Right forelimb (tissue), 1 donor: ENCODE measurements at regions not wholly inside any gene's neighbourhood (a gene's known extent, or its start where the extent isn't known, plus 50 kb on each side); places are given as distances from the start of the nearest gene placed in this dataset.

Source experiments
- DNase-seq: peaks from one replicate; pipeline ENCODE4 v3.0.0-alpha.2; 2018

DNA sequence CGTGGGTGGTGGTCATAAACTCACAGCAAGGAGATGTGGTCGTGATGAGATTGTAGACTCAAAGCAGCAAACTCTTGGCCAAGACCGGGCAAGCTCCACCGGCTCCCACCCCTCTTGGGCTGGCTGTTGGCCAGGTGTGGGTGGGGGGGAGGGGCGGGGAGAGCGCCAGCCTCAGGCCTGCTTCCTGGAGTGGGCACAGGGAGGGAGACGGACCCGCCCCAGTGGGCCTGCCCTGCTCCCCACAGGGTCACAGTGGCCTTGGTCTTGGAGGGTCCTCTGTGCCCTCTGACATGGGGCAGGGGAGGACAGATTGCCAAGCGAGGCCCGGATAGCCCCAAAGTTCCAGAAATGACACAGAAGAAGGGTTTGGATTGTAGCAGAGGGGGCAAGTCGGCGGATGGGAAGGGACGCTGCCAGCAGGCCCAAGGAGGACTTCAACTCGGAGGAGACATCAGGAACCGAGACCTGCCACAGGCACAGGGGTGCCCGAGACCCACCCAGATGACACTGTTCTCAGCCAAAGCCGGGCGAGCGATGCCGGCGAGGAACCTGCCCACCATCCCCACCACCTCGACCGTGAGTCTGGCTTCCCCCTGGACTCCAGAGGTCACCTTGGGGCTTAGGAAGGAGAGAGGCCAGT lies 85.4 kb upstream of the ACTRT2 start:
- DNase-seq: no peak

GRCh38 chr1:2936559-2937515 lies 84.4 kb upstream of the ACTRT2 start:
- no peak for DNase-seq

DNA sequence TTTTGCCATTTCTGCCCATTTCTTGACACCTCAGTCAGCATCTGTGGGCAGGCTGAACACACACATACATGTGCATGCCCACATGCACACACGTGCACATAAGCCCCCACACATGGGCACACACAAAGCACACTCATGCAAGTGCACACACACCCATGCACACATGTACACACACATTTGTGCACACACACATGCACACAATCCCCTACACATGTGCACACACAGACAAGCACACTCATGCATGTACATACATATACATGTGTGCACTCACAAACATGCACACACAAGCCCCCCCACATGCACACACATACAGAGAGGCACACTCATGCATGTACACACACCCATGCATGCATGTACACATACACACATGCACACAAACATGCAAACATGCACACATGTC lies 83.5 kb upstream of the ACTRT2 start:
- DNase-seq: no peak

- no peak for DNase-seq
These were observed 82.2 kb upstream of the ACTRT2 start for GRCh38 chr1:2939041-2939552.

- DNase-seq: no peak
These were observed 81.1 kb upstream of the ACTRT2 start for GRCh38 chr1:2940178-2940577.

DNA sequence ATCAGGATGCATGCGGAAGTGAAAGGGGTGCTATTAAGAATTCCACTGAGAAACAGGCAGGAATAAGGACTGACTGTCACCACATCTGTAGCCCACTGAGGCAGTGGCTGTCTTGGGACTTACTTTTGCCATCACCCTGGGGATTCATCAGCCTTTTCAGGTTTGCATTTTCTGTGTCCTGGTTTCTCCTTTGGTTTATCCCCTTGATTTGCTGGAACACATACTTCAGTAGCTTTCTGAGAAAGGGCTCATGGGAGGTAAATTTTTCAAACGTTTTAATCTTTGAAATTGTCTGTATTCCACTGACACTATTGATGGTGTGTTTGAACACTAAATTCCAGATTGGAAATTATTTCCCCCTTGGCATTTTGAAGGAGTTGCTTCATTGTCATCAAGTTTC lies 80.2 kb upstream of the ACTRT2 start:
- DNase-seq: no peak

DNA sequence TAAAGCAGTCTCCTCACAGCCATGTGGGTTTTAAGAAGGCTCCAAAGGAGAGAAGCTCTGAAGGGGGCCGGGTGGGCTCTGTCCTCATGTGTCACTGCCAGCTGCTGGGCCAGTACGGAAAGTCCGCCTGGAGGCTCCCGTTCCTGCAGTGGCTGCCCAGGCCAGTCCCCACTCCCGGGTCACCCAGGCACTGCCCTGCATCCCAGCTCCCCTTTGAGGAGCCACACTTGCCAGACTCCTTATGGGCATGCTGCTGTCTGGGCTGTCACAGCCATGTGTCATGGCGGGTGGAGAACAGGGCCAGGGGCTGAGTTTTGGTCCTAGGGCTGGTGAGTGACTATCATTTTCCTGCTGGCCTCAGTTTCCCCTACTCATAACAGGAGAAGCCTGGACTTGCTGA lies 79.4 kb upstream of the ACTRT2 start:
- DNase-seq: no peak

GRCh38 chr1:2942410-2942809 lies 78.9 kb upstream of the ACTRT2 start:
- no peak for DNase-seq

DNA sequence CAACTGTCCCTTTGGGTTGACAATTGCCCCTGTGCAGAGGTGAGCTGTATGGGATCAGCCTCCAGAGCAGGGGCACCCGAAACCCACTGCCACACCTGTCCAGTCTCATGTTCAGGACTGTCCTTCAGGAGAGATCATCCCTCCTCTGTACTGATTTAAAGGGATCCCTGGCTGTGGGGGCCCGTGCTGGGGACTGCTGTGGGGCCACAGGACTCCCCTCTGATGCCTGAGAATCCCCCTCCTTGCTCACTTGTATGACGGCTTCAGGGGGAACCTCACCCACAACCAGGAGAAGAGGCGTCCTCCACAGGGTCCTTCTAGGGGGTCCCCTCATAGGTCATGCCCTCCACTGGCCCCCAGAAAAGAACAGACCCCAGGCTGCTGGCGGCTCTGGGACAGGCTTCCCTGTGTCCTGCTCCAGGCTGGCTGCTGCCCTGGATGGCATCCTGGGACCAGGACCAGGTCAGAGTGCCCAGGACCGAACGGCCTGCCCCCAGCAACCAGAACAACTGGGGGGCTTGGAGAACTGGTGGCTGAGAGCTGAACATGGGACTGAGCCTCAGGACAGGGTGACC lies 77.5 kb upstream of the ACTRT2 start:
- DNase-seq: no peak

DNA sequence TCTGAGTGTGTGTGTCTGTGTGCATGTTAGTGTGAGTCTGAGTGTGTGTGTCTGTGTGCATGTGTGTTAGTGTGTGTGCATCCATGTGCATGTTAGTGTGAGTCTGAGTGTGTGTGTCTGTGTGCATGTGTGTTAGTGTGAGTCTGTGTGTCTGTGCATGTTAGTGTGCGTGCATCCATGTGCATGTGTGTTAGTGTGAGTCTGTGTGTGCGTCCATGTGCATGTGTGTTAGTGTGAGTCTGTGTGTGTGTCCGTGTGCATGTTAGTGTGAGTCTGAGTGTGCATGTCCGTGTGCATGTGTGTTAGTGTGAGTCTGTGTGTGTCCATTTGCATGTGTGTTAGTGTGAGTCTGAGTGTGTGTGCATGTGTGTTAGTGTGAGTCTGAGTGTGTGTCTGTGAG lies 76.6 kb upstream of the ACTRT2 start:
- DNase-seq: no peak

DNA sequence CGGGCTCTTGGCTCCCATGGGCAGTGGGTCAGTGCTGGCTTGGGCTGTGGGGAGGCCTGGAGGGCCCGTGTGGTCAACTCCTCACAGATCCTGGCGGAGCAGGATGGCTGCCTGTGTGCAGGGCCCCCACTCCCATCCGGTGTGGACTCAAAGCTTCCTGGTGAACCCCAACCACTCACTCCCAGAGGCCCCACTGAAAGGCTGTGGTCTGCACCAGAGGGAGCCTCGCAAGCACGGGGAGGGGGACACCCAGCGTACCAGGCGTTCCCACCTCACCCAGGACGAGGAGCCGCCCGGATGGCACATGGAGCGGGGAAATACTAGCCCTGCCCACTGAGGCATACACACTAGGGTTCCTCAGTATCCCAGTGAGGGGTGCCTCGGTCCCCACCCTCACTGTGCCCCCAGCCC lies 75.4 kb upstream of the ACTRT2 start:
- no peak for DNase-seq

DNA sequence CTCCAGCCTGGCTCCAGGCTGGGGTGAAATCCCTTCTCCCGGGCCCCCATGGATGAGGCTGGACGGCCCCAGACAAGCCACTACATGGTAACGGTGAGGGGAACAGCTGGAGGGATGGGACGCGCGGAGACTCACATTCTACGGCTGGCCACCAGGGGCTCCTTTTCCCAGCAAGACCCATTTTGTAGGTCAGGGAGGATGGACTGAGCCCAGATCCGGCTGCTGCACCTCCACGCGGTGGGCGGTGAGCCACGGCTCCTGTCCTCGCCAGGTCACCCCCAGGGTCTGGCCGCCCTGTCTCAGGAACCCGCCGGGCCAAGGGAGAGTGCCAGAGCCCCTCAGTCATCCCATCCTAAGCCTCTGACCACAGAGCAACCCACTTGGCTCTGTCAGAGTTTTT lies 75.0 kb upstream of the ACTRT2 start:
- DNase-seq: no peak

GRCh38 chr1:2946999-2947690 lies 74.1 kb upstream of the ACTRT2 start:
- no peak for DNase-seq

DNA sequence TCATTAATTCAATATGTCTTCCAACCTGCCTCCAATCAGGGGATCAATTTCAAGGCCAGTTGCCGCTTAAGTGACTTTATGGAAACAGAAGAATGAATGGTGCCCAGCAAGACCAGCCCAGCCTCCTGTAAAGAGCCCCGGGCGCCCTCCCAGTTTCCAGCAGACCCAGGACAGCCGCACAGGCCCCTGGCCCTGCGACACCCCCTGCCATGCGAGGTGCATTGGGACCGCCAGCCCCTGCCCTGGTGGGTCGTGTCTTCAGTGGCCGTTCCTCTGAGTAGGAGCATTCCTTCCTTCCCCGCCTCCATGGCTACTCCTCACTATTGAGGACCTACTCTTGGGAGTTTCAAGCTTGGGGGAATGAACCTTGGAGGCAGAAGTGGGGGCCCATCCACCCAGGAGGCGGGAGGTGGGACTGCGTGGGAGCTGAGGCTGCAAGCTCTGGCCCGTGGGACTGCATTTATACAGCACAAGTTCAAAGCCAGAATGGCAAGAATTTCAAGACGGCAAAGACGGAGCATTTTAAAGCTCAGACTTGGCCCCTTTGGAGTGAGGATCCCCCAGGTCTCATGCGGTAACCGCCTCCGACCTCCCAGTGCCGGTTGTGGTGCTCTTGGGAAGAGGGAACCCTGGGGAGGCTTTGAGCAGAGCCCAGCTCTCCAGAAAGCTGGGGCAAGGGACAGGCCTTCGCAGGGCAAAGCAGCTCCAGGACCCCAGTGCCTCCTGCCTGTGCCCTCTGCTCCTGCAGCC lies 73.1 kb upstream of the ACTRT2 start:
- no peak for DNase-seq

- DNase-seq: no peak
These were observed 72.3 kb upstream of the ACTRT2 start for GRCh38 chr1:2948751-2949680.

GRCh38 chr1:2949966-2950925 lies 71.0 kb upstream of the ACTRT2 start:
- no peak for DNase-seq

GRCh38 chr1:2950926-2951305 lies 70.4 kb upstream of the ACTRT2 start:
- no peak for DNase-seq

DNA sequence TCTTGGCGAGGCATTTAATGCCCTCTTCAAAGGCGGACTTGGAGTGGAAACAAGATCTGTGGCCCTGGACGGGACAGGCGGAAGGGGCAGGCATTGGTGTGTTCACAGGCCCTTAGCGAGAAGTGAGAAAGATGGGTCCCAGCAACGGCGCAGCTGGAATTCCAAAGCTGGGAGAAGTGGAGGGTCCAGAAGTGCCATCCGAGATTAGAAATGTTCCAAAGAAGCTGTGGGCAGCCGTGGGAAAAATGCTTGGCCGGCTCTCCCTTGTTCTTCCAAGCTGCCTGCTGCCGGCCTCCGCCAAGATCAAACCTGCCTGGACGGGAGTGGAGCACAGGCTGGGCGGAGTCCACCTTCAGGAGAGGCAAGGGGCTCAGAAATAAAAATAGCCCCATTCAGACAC lies 69.4 kb upstream of the ACTRT2 start:
- no peak for DNase-seq

GRCh38 chr1:2952371-2952770 lies 68.9 kb upstream of the ACTRT2 start:
- DNase-seq: no peak

GRCh38 chr1:2952992-2953391 lies 68.3 kb upstream of the ACTRT2 start:
- DNase-seq: no peak
